Endothelial cell of umbilical vein (primary cell): ENCODE measurements at regions not wholly inside any gene's neighbourhood (a gene's known extent, or its start where the extent isn't known, plus 50 kb on each side); places are given as distances from the start of the nearest gene placed in this dataset.

Experiments used
- BruUV-seq: library from RNA; stranded (reverse); fragments of 400-500 nt; replicated peaks from 2 replicates; lab custom pipeline; 2021; lab: Mats Ljungman, UMichigan
- CTCF ChIA-PET: fragments of 300-600, 350-600 bp; sonication (Branson Sonifier 250); formaldehyde crosslinking; loops from one replicate; lab custom pipeline; 2021; ENCODE audit warnings: antibody characterized with exemption, inconsistent platforms; lab: Charles Lee
- POLR2A ChIA-PET: fragments of 300-600, 350-600 bp; sonication (Branson Sonifier 250); formaldehyde crosslinking; loops from one replicate; lab custom pipeline; 2021; ENCODE audit warnings: antibody characterized with exemption, inconsistent platforms; lab: Charles Lee
- DNase-seq: peaks from one replicate; pipeline ENCODE4 v3.0.0-alpha.2; 2011; ENCODE audit warnings: low read depth, low spot score
- FAIRE-seq: peaks from 2 replicates; lab custom pipeline; 2011; peaks lifted over from hg19 to GRCh38; lab: Jason Lieb, UNC
- H2AFZ ChIP-seq: 2 replicates; pipeline ENCODE4 v1.6.0; 2012; ENCODE audit warnings: low read depth, low read length, control low read depth, inconsistent platforms
- H3K27ac ChIP-seq: 2 replicates; pipeline ENCODE4 v1.5.1; 2011; ENCODE audit warnings: low read depth, mild to moderate bottlenecking, control low read depth, low read length, moderate library complexity; ENCODE audit not compliant: insufficient read depth
- H3K27me3 ChIP-seq, 2 experiments: 2 replicates each; pipeline versions ENCODE4 v1.6.0 to v1.6.1; 2011; ENCODE audit warnings: low read length in 2 of 2, mixed read lengths in 1 of 2; ENCODE audit not compliant: control insufficient read depth in 2 of 2, insufficient read depth in 2 of 2
- H3K36me3 ChIP-seq, 2 experiments: 2 replicates in 1 of 2; 3 replicates in 1 of 2; pipeline ENCODE4 v1.5.1; 2011; ENCODE audit warnings: low read length in 2 of 2, mild to moderate bottlenecking in 1 of 2, moderate library complexity in 1 of 2; ENCODE audit not compliant: control insufficient read depth in 2 of 2, insufficient read depth in 2 of 2; ENCODE audit errors: extremely low read depth in 1 of 2
- H3K4me1 ChIP-seq: 3 replicates; pipeline ENCODE4 v1.5.1; 2011; ENCODE audit warnings: mild to moderate bottlenecking, low read length; ENCODE audit not compliant: control insufficient read depth, insufficient read depth; ENCODE audit errors: extremely low read depth
- H3K4me2 ChIP-seq: 2 replicates; pipeline ENCODE4 v1.6.1; 2011; ENCODE audit warnings: low read length, control low read depth, mixed read lengths; ENCODE audit not compliant: insufficient read depth
- H3K4me3 ChIP-seq, 3 experiments: fragments of 200-600 bp in 1 of 3; sonication (generic), shearing (Covaris generic) in 1 of 3; replicated peaks in 1 of 3; 2 replicates each; pipeline ENCODE4 v1.5.1; 2011 to 2016; ENCODE audit warnings: control low read depth in 3 of 3, low read length in 3 of 3, mild to moderate bottlenecking in 2 of 3, inconsistent platforms in 1 of 3, low read depth in 1 of 3, moderate library complexity in 1 of 3; ENCODE audit not compliant: insufficient read depth in 1 of 3
- H3K79me2 ChIP-seq: 2 replicates; pipeline ENCODE4 v1.6.0; 2012; ENCODE audit warnings: low read length, inconsistent platforms; ENCODE audit not compliant: control insufficient read depth, insufficient read depth
- H3K9ac ChIP-seq: replicated peaks from 2 replicates; pipeline ENCODE3; 2011; ENCODE audit warnings: low read length, control low read depth; ENCODE audit not compliant: insufficient read depth; ENCODE audit errors: extremely low read depth
- H3K9me1 ChIP-seq: replicated peaks from 3 replicates; pipeline ENCODE4 v1.6.0; 2011; ENCODE audit warnings: mild to moderate bottlenecking, low read length; ENCODE audit not compliant: control insufficient read depth, insufficient read depth; ENCODE audit errors: extremely low read depth
- H3K9me3 ChIP-seq: replicated peaks from 2 replicates; pipeline ENCODE4 v1.5.1; 2012; ENCODE audit warnings: low read length, inconsistent platforms; ENCODE audit not compliant: control insufficient read depth, insufficient read depth
- H4K20me1 ChIP-seq: replicated peaks from 2 replicates; pipeline ENCODE3; 2011; ENCODE audit warnings: mild to moderate bottlenecking, low read length; ENCODE audit not compliant: control insufficient read depth, insufficient read depth; ENCODE audit errors: extremely low read depth
- EZH2 ChIP-seq: IDR thresholded peaks from 2 replicates; pipeline ENCODE4 v1.6.1; 2012; ENCODE audit warnings: borderline replicate concordance, low read depth, mild to moderate bottlenecking, moderate library complexity, low read length, inconsistent platforms; ENCODE audit not compliant: severe bottlenecking
- FOS ChIP-seq: IDR thresholded peaks from 2 replicates; pipeline ENCODE4 v1.6.1; 2011; ENCODE audit warnings: mild to moderate bottlenecking, low read length, moderate library complexity, borderline replicate concordance; ENCODE audit not compliant: insufficient read depth
- GATA2 ChIP-seq: IDR thresholded peaks from 2 replicates; pipeline ENCODE4 v1.7.0; 2011; ENCODE audit warnings: low read depth, mild to moderate bottlenecking, moderate library complexity, mixed read lengths, low read length; ENCODE audit not compliant: insufficient read length, insufficient read depth
- JUN ChIP-seq: IDR thresholded peaks from 2 replicates; pipeline ENCODE4 v1.6.1; 2011; ENCODE audit warnings: borderline replicate concordance, low read depth; ENCODE audit not compliant: insufficient read length, insufficient read depth
- MYC ChIP-seq: IDR thresholded peaks from one replicate; pipeline ENCODE4 v1.6.1; 2011; ENCODE audit warnings: mild to moderate bottlenecking, low read depth, low read length
- POLR2A ChIP-seq: IDR thresholded peaks from 2 replicates; pipeline ENCODE4 v1.6.1; 2012; ENCODE audit warnings: low read depth, mild to moderate bottlenecking, control low read depth, low read length
- POLR2AphosphoS5 ChIP-seq: IDR thresholded peaks from 2 replicates; pipeline ENCODE4 v1.6.1; 2012; ENCODE audit warnings: low read depth, mild to moderate bottlenecking, control low read depth, low read length, moderate library complexity; ENCODE audit not compliant: insufficient read depth
- dilution Hi-C: fragments of 300-500 bp; cut with MboI; formaldehyde crosslinking; loops from one replicate; pipeline ENCODE4 v1.15.0; 2019; ENCODE audit warnings: low sequenced_read_pairs; ENCODE audit not compliant: extremely low pct_ligation_motif_present
- intact Hi-C: fragments of 100-400 bp; cut with micrococcal nuclease; formaldehyde crosslinking; loops from one replicate; pipeline ENCODE4 v1.10.0; 2022
- TF ChIP-seq, protein P1 (sequence below): IDR thresholded peaks from 2 replicates; pipeline ENCODE4 v1.6.1; 2011; ENCODE audit not compliant: insufficient read depth, insufficient read length
- TF ChIP-seq, protein P2 (sequence below), 2 donors: IDR thresholded peaks; 1 replicate in 1 of 2; 2 replicates in 1 of 2; pipeline ENCODE4 v1.5.1; 2011; ENCODE audit warnings: low read length in 2 of 2, mild to moderate bottlenecking in 2 of 2, moderate library complexity in 2 of 2, control low read depth in 1 of 2, inconsistent platforms in 1 of 2, low read depth in 1 of 2; ENCODE audit not compliant: insufficient read depth in 1 of 2; ENCODE audit errors: extremely low read depth in 1 of 2

DNA sequence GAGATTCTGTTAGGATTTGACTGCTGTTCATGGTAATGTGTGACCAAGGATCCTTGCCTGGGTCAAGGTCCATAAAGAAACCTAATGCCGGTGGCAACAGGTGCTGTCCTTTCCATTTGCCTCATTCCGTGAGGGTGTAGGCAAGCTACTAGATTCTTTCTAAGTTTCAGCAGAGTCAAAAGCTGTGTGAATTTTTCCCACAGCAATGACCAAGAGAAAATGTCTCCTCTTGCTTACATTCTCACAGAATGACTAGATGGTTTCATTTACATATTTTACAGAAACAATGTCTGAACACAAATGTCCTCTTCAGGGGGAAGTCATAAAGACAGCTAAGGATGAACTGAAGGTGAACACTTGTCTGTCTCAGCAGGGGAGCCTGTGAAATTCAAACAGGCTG lies 75.3 kb upstream of the SV2C start:
- CTCF ChIA-PET, result no interaction called here
- Histone ChIP-seq H3K4me1 (no peaks in the 10 kb centered on the region), H3K4me2 (no peak overlapping the region), H2AFZ (no peak overlapping the region), H3K4me3 (no peak overlapping the region), H3K36me3 (no peaks in the 10 kb centered on the region), H3K9me1 (no peaks in the 10 kb centered on the region), H3K79me2 (no peaks in the 10 kb centered on the region), H4K20me1 (no peaks in the 10 kb centered on the region), H3K9me3 (no peaks in the 10 kb centered on the region), H3K27ac (no peak overlapping the region), H3K9ac (no peak overlapping the region), H3K27me3 (no peaks in the 10 kb centered on the region)
- no TSS peak for BruUV-seq
- dilution Hi-C loops (no loop called here), intact Hi-C loops (no loop called here)
- FAIRE-seq, result no peak
- POLR2A ChIA-PET, result no interaction called here
- DNase-seq, result no peak
- TF ChIP-seq POLR2AphosphoS5 (no peak), JUN (no peak), POLR2A (no peak), FOS (no peak), GATA2 (no peak), EZH2 (no peak), MYC (no peak)
- TF ChIP-seq, protein P1, sequence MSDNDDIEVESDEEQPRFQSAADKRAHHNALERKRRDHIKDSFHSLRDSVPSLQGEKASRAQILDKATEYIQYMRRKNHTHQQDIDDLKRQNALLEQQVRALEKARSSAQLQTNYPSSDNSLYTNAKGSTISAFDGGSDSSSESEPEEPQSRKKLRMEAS, result no peak
- TF ChIP-seq, protein P2, sequence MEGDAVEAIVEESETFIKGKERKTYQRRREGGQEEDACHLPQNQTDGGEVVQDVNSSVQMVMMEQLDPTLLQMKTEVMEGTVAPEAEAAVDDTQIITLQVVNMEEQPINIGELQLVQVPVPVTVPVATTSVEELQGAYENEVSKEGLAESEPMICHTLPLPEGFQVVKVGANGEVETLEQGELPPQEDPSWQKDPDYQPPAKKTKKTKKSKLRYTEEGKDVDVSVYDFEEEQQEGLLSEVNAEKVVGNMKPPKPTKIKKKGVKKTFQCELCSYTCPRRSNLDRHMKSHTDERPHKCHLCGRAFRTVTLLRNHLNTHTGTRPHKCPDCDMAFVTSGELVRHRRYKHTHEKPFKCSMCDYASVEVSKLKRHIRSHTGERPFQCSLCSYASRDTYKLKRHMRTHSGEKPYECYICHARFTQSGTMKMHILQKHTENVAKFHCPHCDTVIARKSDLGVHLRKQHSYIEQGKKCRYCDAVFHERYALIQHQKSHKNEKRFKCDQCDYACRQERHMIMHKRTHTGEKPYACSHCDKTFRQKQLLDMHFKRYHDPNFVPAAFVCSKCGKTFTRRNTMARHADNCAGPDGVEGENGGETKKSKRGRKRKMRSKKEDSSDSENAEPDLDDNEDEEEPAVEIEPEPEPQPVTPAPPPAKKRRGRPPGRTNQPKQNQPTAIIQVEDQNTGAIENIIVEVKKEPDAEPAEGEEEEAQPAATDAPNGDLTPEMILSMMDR (IDR thresholded peaks at IDR 0.05; ENCODE audit: extremely low read depth in 1 of 2, insufficient read depth in 1 of 2, low read depth in 1 of 2, low read length in 2 of 2), result no peak
